Smooth muscle cell (in vitro differentiated cells): ENCODE measurements at regions not wholly inside any gene's neighbourhood (a gene's known extent, or its start where the extent isn't known, plus 50 kb on each side); places are given as distances from the start of the nearest gene placed in this dataset.

Source experiments
- DNase-seq: peaks from one replicate; lab custom pipeline; 2025; ENCODE audit not compliant: unreplicated experiment; lab: John Stamatoyannopoulos, UW
- H2AFZ ChIP-seq: fragments of 200-600 bp; sonication (generic); 2 replicates; pipeline ENCODE4 v1.6.0; 2016; ENCODE audit warnings: antibody characterized with exemption, low read depth, mild to moderate bottlenecking
- H3F3A ChIP-seq: fragments of 200-600 bp; sonication (generic); 2 replicates; pipeline ENCODE4 v1.6.0; 2017; ENCODE audit warnings: antibody characterized with exemption, low read depth
- H3K27ac ChIP-seq: fragments of 200-600 bp; sonication (generic); 2 replicates; pipeline ENCODE4 v1.5.1; 2016; ENCODE audit warnings: low read depth, mild to moderate bottlenecking
- H3K27me3 ChIP-seq: fragments of 200-600 bp; sonication (generic); 2 replicates; pipeline ENCODE4 v1.6.1; 2016; ENCODE audit warnings: low read depth, mild to moderate bottlenecking
- H3K36me3 ChIP-seq: fragments of 200-600 bp; sonication (generic); 2 replicates; pipeline ENCODE4 v1.5.1; 2016; ENCODE audit warnings: low read depth
- H3K4me1 ChIP-seq: fragments of 200-600 bp; sonication (generic); 2 replicates; pipeline ENCODE4 v1.5.1; 2016; ENCODE audit warnings: low read depth
- H3K4me2 ChIP-seq: fragments of 200-600 bp; sonication (generic); 2 replicates; pipeline ENCODE4 v1.6.0; 2016; ENCODE audit warnings: mild to moderate bottlenecking
- H3K4me3 ChIP-seq: fragments of 200-600 bp; sonication (generic); 2 replicates; pipeline ENCODE4 v1.5.1; 2016; ENCODE audit warnings: mild to moderate bottlenecking
- H3K79me2 ChIP-seq: fragments of 200-600 bp; sonication (generic); 2 replicates; pipeline ENCODE4 v1.6.0; 2016; ENCODE audit warnings: low read depth, mild to moderate bottlenecking
- H3K9ac ChIP-seq: fragments of 200-600 bp; sonication (generic); 2 replicates; pipeline ENCODE4 v1.6.0; 2016; ENCODE audit warnings: low read depth
- H3K9me3 ChIP-seq: fragments of 200-600 bp; sonication (generic); replicated peaks from 2 replicates; pipeline ENCODE4 v1.5.1; 2016; ENCODE audit warnings: low read depth
- H4K20me1 ChIP-seq: fragments of 200-600 bp; sonication (generic); 2 replicates; pipeline ENCODE4 v1.6.0; 2016; ENCODE audit warnings: low read depth
- WGBS: methylation state at CpG from one replicate; pipeline ENCODE4 v1.1.7; 2016; ENCODE audit warnings: low lambda C conversion rate; 5-methylcytosine and 5-hydroxymethylcytosine counted together
- TF ChIP-seq, protein P1 (sequence below): fragments of 200-600 bp; sonication (generic); IDR thresholded peaks from 2 replicates; pipeline ENCODE4 v1.5.1; 2017; ENCODE audit warnings: borderline replicate concordance, mild to moderate bottlenecking, antibody characterized with exemption; ENCODE audit not compliant: insufficient read depth, poor library complexity, severe bottlenecking

DNA sequence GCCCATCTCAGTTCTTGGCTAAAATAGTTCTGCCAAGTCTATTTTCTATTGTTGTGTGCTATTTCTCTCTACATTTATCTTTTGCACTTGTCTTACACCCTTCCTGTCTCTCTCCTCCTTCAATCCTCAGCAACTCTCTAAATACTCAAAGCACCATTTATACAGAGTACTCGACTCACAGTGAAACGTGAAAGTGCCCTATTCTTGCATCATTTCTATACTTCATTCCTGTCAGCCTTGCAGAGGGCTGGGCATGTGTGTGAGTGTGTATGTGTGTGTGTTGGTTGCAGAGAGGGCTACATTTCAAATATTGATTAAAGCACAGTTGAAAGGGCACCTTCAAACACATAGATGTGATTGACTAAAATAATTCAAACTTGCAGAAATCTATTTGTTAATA is 373.2 kb upstream of the MANEA start:
- H3K27ac ChIP-seq: no peak overlapping the region
- no peaks in the 10 kb centered on the region for H3K4me1 ChIP-seq
- H3K36me3 ChIP-seq: no peaks in the 10 kb centered on the region
- H3K9ac ChIP-seq: no peak overlapping the region
- no peak overlapping the region for H3K4me3 ChIP-seq
- no peaks in the 10 kb centered on the region for H4K20me1 ChIP-seq
- no peaks in the 10 kb centered on the region for H3K27me3 ChIP-seq
- TF ChIP-seq, protein P1, sequence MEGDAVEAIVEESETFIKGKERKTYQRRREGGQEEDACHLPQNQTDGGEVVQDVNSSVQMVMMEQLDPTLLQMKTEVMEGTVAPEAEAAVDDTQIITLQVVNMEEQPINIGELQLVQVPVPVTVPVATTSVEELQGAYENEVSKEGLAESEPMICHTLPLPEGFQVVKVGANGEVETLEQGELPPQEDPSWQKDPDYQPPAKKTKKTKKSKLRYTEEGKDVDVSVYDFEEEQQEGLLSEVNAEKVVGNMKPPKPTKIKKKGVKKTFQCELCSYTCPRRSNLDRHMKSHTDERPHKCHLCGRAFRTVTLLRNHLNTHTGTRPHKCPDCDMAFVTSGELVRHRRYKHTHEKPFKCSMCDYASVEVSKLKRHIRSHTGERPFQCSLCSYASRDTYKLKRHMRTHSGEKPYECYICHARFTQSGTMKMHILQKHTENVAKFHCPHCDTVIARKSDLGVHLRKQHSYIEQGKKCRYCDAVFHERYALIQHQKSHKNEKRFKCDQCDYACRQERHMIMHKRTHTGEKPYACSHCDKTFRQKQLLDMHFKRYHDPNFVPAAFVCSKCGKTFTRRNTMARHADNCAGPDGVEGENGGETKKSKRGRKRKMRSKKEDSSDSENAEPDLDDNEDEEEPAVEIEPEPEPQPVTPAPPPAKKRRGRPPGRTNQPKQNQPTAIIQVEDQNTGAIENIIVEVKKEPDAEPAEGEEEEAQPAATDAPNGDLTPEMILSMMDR: no peak
- H3K79me2 ChIP-seq: no peaks in the 10 kb centered on the region
- H3K9me3 ChIP-seq: no peaks in the 10 kb centered on the region
- H2AFZ ChIP-seq: no peak overlapping the region
- WGBS: 90% methylated on average over 2 of the region's 2 CpGs
- no peaks in the 10 kb centered on the region for H3F3A ChIP-seq
- no peak for DNase-seq
- H3K4me2 ChIP-seq: no peak overlapping the region

DNA sequence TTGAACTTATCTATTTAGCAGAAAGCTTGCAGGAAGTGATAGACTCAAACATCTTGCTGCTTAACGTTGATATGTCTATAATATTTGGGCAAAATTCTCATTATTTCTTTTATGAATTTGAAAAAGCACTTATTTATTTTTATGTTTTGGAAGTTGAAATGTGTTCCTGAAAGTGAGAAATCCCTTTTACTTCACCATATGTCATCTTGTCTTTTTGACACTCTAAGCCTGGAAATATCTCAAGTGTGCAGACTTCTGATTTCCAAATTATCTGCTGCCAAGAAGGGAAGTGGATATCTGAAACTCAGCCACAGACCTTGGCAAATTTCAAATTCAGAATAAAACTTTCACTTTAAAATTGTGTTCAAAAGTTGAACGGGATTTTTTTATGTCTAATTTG is 368.7 kb upstream of the MANEA start:
- no peaks in the 10 kb centered on the region for H3K9me3 ChIP-seq
- no peaks in the 10 kb centered on the region for H4K20me1 ChIP-seq
- H3K79me2 ChIP-seq: no peaks in the 10 kb centered on the region
- H3K4me2 ChIP-seq: no peak overlapping the region
- no peaks in the 10 kb centered on the region for H3K36me3 ChIP-seq
- peak overlapping the region; percentile 24 for H2AFZ ChIP-seq
- H3K27ac ChIP-seq: no peak overlapping the region
- H3F3A ChIP-seq: no peaks in the 10 kb centered on the region
- H3K27me3 ChIP-seq: no peaks in the 10 kb centered on the region
- DNase-seq: no peak
- WGBS: 84% methylated on average over 2 of the region's 2 CpGs
- no peaks in the 10 kb centered on the region for H3K4me1 ChIP-seq
- no peak overlapping the region for H3K4me3 ChIP-seq
- H3K9ac ChIP-seq: no peak overlapping the region
- TF ChIP-seq, protein P1: no peak

DNA sequence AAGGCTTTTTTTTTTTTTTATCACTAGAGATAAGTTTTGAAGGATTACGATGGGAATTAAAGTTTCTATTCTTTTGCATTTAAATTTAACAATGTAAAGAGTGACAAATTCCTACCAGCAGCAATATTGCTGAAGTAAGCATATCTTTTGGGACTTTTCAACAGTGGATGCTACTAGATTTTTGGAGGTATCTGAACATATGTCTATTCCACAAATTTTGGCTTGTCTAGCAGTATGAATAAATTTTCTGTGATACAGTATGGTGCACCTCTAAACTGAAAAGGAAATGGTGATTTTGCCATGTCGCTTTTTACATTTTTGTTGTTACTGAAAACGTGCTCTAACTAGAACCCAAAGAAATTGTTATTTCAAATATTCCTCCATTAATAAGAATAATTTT is 368.3 kb upstream of the MANEA start:
- Histone ChIP-seq H3K4me3 (no peak overlapping the region), H3K9ac (no peak overlapping the region), H3K27me3 (no peaks in the 10 kb centered on the region), H2AFZ (no peak overlapping the region), H3K27ac (no peak overlapping the region), H4K20me1 (no peaks in the 10 kb centered on the region), H3K9me3 (no peaks in the 10 kb centered on the region), H3F3A (no peaks in the 10 kb centered on the region), H3K79me2 (no peaks in the 10 kb centered on the region), H3K4me1 (no peaks in the 10 kb centered on the region), H3K4me2 (no peak overlapping the region), H3K36me3 (no peaks in the 10 kb centered on the region)
- no peak for DNase-seq
- TF ChIP-seq, protein P1: no peak
- WGBS: 81% methylated on average over 3 of the region's 3 CpGs

DNA sequence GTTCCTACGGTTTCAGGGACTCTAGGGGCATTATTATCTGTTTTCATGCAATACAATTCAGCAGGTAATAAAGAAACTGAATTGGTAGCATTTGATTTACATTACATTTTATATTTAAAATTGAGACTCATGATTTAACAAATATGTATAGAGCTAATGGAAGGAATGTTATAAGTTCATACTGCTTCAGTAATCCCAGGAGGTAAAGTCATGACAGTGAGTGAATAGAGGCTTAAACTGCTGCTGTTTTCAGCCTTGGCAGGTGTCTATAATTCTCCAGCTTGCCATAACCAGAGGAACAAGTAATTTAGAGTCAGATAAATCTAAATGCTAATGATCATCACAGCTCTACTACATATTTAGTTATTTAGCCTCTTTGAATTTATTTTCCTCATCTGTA is 360.8 kb upstream of the MANEA start:
- H3F3A ChIP-seq: no peaks in the 10 kb centered on the region
- no peak overlapping the region for H3K4me2 ChIP-seq
- no peak overlapping the region for H3K9ac ChIP-seq
- TF ChIP-seq, protein P1: no peak
- H3K27ac ChIP-seq: no peak overlapping the region
- H3K79me2 ChIP-seq: no peaks in the 10 kb centered on the region
- no peaks in the 10 kb centered on the region for H3K9me3 ChIP-seq
- no peak for DNase-seq
- no peaks in the 10 kb centered on the region for H3K27me3 ChIP-seq
- H3K36me3 ChIP-seq: no peaks in the 10 kb centered on the region
- H3K4me1 ChIP-seq: no peaks in the 10 kb centered on the region
- WGBS: 65% methylated on average over 1 of the region's 1 CpG
- no peak overlapping the region for H3K4me3 ChIP-seq
- H4K20me1 ChIP-seq: no peaks in the 10 kb centered on the region
- no peak overlapping the region for H2AFZ ChIP-seq
